Panc1 (cell line): ENCODE measurements at regions not wholly inside any gene's neighbourhood (a gene's known extent, or its start where the extent isn't known, plus 50 kb on each side); places are given as distances from the start of the nearest gene placed in this dataset.

Source experiments
- ATAC-seq: fragments of 200-7000 bp; cut with Tn5 transposase; 2 replicates; pipeline ENCODE4 v1.9.1; 2020; ENCODE audit warnings: mild to moderate bottlenecking, moderate library complexity
- BruUV-seq: library from RNA; stranded (reverse); fragments of 400-500 nt; replicated peaks from 2 replicates; lab custom pipeline; 2021; lab: Mats Ljungman, UMichigan
- CTCF ChIA-PET: fragments of 300-600 bp; sonication (Branson Sonifier 250); formaldehyde crosslinking; loops from one replicate; lab custom pipeline; 2022; ENCODE audit warnings: antibody characterized with exemption; lab: Charles Lee
- POLR2A ChIA-PET: fragments of 300-600 bp; sonication (Branson Sonifier 250); formaldehyde crosslinking; loops from one replicate; lab custom pipeline; 2022; ENCODE audit warnings: antibody characterized with exemption; lab: Charles Lee
- DNase-seq: peaks from one replicate; pipeline ENCODE4 v3.0.0-alpha.2; 2010; ENCODE audit warnings: low read depth, low spot score
- H3K27ac ChIP-seq: 2 replicates; pipeline ENCODE4 v1.5.1; 2011; ENCODE audit warnings: mild to moderate bottlenecking, low read length, inconsistent platforms
- H3K27me3 ChIP-seq: fragments of 200-500 bp; sonication (Bioruptor generic); 2 replicates; pipeline ENCODE4 v1.6.0; 2014; ENCODE audit warnings: low read length, inconsistent platforms; ENCODE audit not compliant: control insufficient read depth, insufficient read depth
- H3K36me3 ChIP-seq: fragments of 200-500 bp; sonication (Bioruptor generic); 2 replicates; pipeline ENCODE4 v1.5.1; 2014; ENCODE audit warnings: inconsistent platforms, mild to moderate bottlenecking, low read length, moderate library complexity; ENCODE audit not compliant: control insufficient read depth, insufficient read depth
- H3K4me1 ChIP-seq: 2 replicates; pipeline ENCODE4 v1.5.1; 2011; ENCODE audit warnings: inconsistent platforms, mild to moderate bottlenecking, low read length, moderate library complexity; ENCODE audit not compliant: control insufficient read depth, insufficient read depth
- H3K4me3 ChIP-seq, 2 experiments: 2 replicates each; pipeline ENCODE4 v1.5.1; 2011 to 2012; ENCODE audit warnings: low read depth in 2 of 2, low read length in 2 of 2, mild to moderate bottlenecking in 2 of 2, inconsistent platforms in 1 of 2, moderate library complexity in 1 of 2
- H3K9me3 ChIP-seq: fragments of 200-500 bp; sonication (Bioruptor generic); 2 replicates; pipeline ENCODE4 v1.5.1; 2014; ENCODE audit warnings: low read depth, mild to moderate bottlenecking, inconsistent platforms, low read length, moderate library complexity; ENCODE audit not compliant: control insufficient read depth, insufficient read depth
- POLR2AphosphoS5 ChIP-seq: IDR thresholded peaks from 2 replicates; pipeline ENCODE4 v1.6.1; 2012; ENCODE audit warnings: mild to moderate bottlenecking, low read depth, low read length, moderate library complexity
- SIN3A ChIP-seq: IDR thresholded peaks from 2 replicates; pipeline ENCODE4 v1.6.1; 2012; ENCODE audit warnings: low read depth, mild to moderate bottlenecking, low read length, moderate library complexity, borderline replicate concordance; ENCODE audit not compliant: insufficient read depth
- TCF7L2 ChIP-seq: IDR thresholded peaks from 2 replicates; pipeline ENCODE4 v1.6.1; 2011; ENCODE audit warnings: mild to moderate bottlenecking, low read depth, low read length, inconsistent platforms
- in situ Hi-C: cut with HindIII; loops from 2 replicates; pipeline ENCODE4 v1.10.0; 2016; ENCODE audit warnings: low sequenced_read_pairs, low pct_unique_long_range_greater_than_20kb
- intact Hi-C: fragments of 100-400 bp; cut with micrococcal nuclease; formaldehyde crosslinking; loops from one replicate; pipeline ENCODE4 v1.10.0; 2022; ENCODE audit not compliant: unreplicated experiment
- TF ChIP-seq, protein P1 (sequence below): fragments of 450-650 bp; IDR thresholded peaks from 2 replicates; pipeline ENCODE4 v1.5.1; 2017; ENCODE audit warnings: mild to moderate bottlenecking
- TF ChIP-seq, protein P2 (sequence below), 2 experiments: IDR thresholded peaks; 2 replicates each; pipeline ENCODE4 v1.6.1; 2011 to 2012; ENCODE audit warnings: low read depth in 2 of 2, control low read depth in 1 of 2, low read length in 1 of 2, mild to moderate bottlenecking in 1 of 2, moderate library complexity in 1 of 2; ENCODE audit not compliant: insufficient read depth in 1 of 2

GRCh38 chr3:106640353-106640752, 736.9 kb upstream of the CCDC54 start:
- in situ Hi-C loops = no loop called here
- POLR2A ChIA-PET = no interaction called here
- Histone ChIP-seq H3K27me3 (no peaks in the 10 kb centered on the region), H3K4me1 (no peaks in the 10 kb centered on the region), H3K27ac (no peak overlapping the region), H3K36me3 (no peaks in the 10 kb centered on the region), H3K4me3 (no peak overlapping the region), H3K9me3 (no peaks in the 10 kb centered on the region; the same call in 1 of the 2 replicates)
- BruUV-seq = no TSS peak
- no peak for TF ChIP-seq SIN3A
- TF ChIP-seq, protein P1, sequence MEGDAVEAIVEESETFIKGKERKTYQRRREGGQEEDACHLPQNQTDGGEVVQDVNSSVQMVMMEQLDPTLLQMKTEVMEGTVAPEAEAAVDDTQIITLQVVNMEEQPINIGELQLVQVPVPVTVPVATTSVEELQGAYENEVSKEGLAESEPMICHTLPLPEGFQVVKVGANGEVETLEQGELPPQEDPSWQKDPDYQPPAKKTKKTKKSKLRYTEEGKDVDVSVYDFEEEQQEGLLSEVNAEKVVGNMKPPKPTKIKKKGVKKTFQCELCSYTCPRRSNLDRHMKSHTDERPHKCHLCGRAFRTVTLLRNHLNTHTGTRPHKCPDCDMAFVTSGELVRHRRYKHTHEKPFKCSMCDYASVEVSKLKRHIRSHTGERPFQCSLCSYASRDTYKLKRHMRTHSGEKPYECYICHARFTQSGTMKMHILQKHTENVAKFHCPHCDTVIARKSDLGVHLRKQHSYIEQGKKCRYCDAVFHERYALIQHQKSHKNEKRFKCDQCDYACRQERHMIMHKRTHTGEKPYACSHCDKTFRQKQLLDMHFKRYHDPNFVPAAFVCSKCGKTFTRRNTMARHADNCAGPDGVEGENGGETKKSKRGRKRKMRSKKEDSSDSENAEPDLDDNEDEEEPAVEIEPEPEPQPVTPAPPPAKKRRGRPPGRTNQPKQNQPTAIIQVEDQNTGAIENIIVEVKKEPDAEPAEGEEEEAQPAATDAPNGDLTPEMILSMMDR = no peak
- no peak for TF ChIP-seq POLR2AphosphoS5
- no peak for TF ChIP-seq TCF7L2
- TF ChIP-seq, protein P2, sequence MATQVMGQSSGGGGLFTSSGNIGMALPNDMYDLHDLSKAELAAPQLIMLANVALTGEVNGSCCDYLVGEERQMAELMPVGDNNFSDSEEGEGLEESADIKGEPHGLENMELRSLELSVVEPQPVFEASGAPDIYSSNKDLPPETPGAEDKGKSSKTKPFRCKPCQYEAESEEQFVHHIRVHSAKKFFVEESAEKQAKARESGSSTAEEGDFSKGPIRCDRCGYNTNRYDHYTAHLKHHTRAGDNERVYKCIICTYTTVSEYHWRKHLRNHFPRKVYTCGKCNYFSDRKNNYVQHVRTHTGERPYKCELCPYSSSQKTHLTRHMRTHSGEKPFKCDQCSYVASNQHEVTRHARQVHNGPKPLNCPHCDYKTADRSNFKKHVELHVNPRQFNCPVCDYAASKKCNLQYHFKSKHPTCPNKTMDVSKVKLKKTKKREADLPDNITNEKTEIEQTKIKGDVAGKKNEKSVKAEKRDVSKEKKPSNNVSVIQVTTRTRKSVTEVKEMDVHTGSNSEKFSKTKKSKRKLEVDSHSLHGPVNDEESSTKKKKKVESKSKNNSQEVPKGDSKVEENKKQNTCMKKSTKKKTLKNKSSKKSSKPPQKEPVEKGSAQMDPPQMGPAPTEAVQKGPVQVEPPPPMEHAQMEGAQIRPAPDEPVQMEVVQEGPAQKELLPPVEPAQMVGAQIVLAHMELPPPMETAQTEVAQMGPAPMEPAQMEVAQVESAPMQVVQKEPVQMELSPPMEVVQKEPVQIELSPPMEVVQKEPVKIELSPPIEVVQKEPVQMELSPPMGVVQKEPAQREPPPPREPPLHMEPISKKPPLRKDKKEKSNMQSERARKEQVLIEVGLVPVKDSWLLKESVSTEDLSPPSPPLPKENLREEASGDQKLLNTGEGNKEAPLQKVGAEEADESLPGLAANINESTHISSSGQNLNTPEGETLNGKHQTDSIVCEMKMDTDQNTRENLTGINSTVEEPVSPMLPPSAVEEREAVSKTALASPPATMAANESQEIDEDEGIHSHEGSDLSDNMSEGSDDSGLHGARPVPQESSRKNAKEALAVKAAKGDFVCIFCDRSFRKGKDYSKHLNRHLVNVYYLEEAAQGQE (IDR thresholded peaks at IDR 0.05; ENCODE audit: insufficient read depth in 1 of 2, low read depth in 2 of 2, low read length in 1 of 2) = no peak
- no peak for DNase-seq
- intact Hi-C loops = no loop called here
- CTCF ChIA-PET = no interaction called here
- no peak for ATAC-seq

DNA sequence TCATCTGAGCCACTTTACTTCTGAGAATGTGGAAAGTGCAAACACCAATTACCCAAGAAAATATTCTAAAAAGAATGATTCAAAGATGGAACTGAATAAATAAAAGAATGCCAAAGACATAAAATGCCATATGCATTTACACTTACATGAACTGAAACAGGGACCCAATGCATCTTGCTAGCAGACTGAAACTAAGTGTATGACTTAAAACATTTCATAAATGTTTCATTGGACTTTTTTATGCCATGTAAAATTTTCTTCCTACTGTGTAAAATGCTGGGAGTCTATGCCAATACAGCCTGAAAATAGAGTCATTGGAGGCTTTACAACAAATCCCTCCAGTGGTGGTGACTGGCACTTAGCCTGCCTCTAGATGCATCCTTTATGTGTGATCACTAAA, 735.1 kb upstream of the CCDC54 start:
- no peak for DNase-seq

More for the DNA sequence above, 735.1 kb upstream of the CCDC54 start:
- in situ Hi-C loops = no loop called here
- Histone ChIP-seq H3K36me3 (no peaks in the 10 kb centered on the region), H3K27ac (no peak overlapping the region), H3K4me3 (no peak overlapping the region), H3K9me3 (no peaks in the 10 kb centered on the region; the same call in 1 of the 2 replicates), H3K4me1 (no peaks in the 10 kb centered on the region), H3K27me3 (no peaks in the 10 kb centered on the region)
- BruUV-seq = no TSS peak
- intact Hi-C loops = no loop called here
- TF ChIP-seq, protein P1 = no peak
- TF ChIP-seq, protein P2 (IDR thresholded peaks at IDR 0.05; ENCODE audit: insufficient read depth in 1 of 2, low read depth in 2 of 2, low read length in 1 of 2) = no peak
- no peak for TF ChIP-seq TCF7L2
- no peak for TF ChIP-seq POLR2AphosphoS5
- POLR2A ChIA-PET = no interaction called here
- CTCF ChIA-PET = no interaction called here
- ATAC-seq = no peak
